ENCODE measurements at regions not wholly inside any gene's neighbourhood (a gene's known extent, or its start where the extent isn't known, plus 50 kb on each side); places are given as distances from the start of the nearest gene placed in this dataset.

DNA sequence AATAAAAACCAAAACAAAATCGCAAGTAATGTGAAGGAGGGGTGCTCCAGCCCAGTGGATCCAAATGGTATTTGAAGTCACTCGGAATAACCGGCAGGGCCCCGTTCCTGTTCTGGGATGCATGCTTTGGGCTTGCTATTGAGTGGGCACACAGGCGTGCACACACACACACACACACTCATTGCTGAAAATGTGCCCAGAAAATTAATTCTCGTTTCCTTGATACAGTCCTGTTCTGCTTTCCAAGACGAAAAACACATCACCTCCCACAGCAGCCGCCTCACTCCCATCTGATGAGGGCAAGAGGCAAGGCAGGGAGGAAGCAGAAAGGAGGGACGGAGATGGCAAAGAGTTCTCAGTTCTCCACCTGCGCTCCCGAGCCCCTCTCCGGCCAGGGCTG lies 62.2 kb upstream of the SDK2 start:
- 0 out of 2 replicates have a peak, but pooled peaks cover 5% of the 10 kb centered on the region for H3K4me1 ChIP-seq (ENCODE audit: insufficient read depth, low read length)
- H3K9me2 ChIP-seq (replicated peaks; ENCODE audit: low read length) = no peaks in the 10 kb centered on the region
- H3F3A ChIP-seq (ENCODE audit: low read length, unreplicated experiment) = no peaks in the 10 kb centered on the region
- BruUV-seq (replicated peaks) = no TSS peak
- H3K9me3 ChIP-seq (ENCODE audit: low read length) = no peaks in the 10 kb centered on the region
- no peak overlapping the region for H3K4me3 ChIP-seq (ENCODE audit: low read length)
- DNase-seq (no peak), ATAC-seq (no peak; the same call in 1 of the 2 replicates)
- intact Hi-C loops (cut with micrococcal nuclease) = no loop called here
- POLR2A ChIA-PET (ENCODE audit: unreplicated experiment) = no interaction called here
- H3K36me3 ChIP-seq (ENCODE audit: low read depth, low read length) = no peaks in the 10 kb centered on the region
- no peak overlapping the region for H2AFZ ChIP-seq (ENCODE audit: low read length)
- H3K79me2 ChIP-seq (ENCODE audit: low read length) = no peaks in the 10 kb centered on the region
- no peak overlapping the region for H3K9ac ChIP-seq (ENCODE audit: low read length)
- H3K4me2 ChIP-seq (ENCODE audit: low read length) = no peak overlapping the region
- no peak for TF ChIP-seq EZH2phosphoT487 (IDR thresholded peaks at IDR 0.05; ENCODE audit: borderline replicate concordance, low read length)
- TF ChIP-seq, protein P1, sequence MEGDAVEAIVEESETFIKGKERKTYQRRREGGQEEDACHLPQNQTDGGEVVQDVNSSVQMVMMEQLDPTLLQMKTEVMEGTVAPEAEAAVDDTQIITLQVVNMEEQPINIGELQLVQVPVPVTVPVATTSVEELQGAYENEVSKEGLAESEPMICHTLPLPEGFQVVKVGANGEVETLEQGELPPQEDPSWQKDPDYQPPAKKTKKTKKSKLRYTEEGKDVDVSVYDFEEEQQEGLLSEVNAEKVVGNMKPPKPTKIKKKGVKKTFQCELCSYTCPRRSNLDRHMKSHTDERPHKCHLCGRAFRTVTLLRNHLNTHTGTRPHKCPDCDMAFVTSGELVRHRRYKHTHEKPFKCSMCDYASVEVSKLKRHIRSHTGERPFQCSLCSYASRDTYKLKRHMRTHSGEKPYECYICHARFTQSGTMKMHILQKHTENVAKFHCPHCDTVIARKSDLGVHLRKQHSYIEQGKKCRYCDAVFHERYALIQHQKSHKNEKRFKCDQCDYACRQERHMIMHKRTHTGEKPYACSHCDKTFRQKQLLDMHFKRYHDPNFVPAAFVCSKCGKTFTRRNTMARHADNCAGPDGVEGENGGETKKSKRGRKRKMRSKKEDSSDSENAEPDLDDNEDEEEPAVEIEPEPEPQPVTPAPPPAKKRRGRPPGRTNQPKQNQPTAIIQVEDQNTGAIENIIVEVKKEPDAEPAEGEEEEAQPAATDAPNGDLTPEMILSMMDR (conservative IDR thresholded peaks at IDR 0.05; ENCODE audit: low read depth, low read length) = no peak
- no peak for TF ChIP-seq EZH2 (IDR thresholded peaks at IDR 0.05; ENCODE audit: low read length, unreplicated experiment)
- CTCF ChIA-PET = no interaction called here
- H3K27me3 ChIP-seq (ENCODE audit: low read length) = peaks cover 48% of the 10 kb centered on the region
- H4K20me1 ChIP-seq (ENCODE audit: low read length) = no peaks in the 10 kb centered on the region
- H3K27ac ChIP-seq (ENCODE audit: low read length) = no peak overlapping the region

DNA sequence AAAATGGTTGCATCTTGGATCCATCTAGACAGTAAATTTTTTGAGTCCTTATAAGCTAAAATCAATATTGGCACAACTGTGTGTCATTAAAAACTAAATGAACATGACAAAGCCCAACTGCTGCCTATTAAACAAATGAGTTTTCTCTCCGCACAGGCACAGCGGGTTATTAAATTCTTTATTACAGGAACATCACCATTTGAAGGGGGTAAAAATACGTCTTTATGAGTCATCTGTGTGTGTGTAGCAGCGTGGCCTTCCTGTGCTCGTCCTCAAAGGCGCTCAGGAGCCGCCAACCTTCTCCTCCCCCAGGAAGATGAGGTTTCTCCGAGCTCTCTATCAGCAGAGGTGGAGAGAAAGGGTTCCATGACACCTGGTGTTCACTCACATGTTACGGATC lies 62.6 kb upstream of the SDK2 start:
- BruUV-seq (replicated peaks) = no TSS peak
- H3K9me3 ChIP-seq (ENCODE audit: low read length) = no peaks in the 10 kb centered on the region
- H3K27me3 ChIP-seq (ENCODE audit: low read length) = peaks cover 52% of the 10 kb centered on the region
- ChIA-PET CTCF (no interaction called here), POLR2A (ENCODE audit: unreplicated experiment) (no interaction called here)
- H3K36me3 ChIP-seq (ENCODE audit: low read depth, low read length) = no peaks in the 10 kb centered on the region
- no peaks in the 10 kb centered on the region for H3K9me2 ChIP-seq (replicated peaks; ENCODE audit: low read length)
- H3K79me2 ChIP-seq (ENCODE audit: low read length) = no peaks in the 10 kb centered on the region
- H3K4me2 ChIP-seq (ENCODE audit: low read length) = no peak overlapping the region
- DNase-seq (peak; percentile 24), ATAC-seq (peak; percentile 60)
- H3F3A ChIP-seq (ENCODE audit: low read length, unreplicated experiment) = no peaks in the 10 kb centered on the region
- H3K9ac ChIP-seq (ENCODE audit: low read length) = no peak overlapping the region
- no peak overlapping the region for H2AFZ ChIP-seq (ENCODE audit: low read length)
- no peaks in the 10 kb centered on the region for H4K20me1 ChIP-seq (ENCODE audit: low read length)
- 0 out of 2 replicates have a peak, but pooled peaks cover 5% of the 10 kb centered on the region for H3K4me1 ChIP-seq (ENCODE audit: insufficient read depth, low read length)
- TF ChIP-seq, protein P1 (conservative IDR thresholded peaks at IDR 0.05; ENCODE audit: low read depth, low read length) = no peak
- no peak for TF ChIP-seq EZH2 (IDR thresholded peaks at IDR 0.05; ENCODE audit: low read length, unreplicated experiment)
- TF ChIP-seq EZH2phosphoT487 (IDR thresholded peaks at IDR 0.05; ENCODE audit: borderline replicate concordance, low read length) = no peak
- no peak overlapping the region for H3K27ac ChIP-seq (ENCODE audit: low read length)
- intact Hi-C loops (cut with micrococcal nuclease) = no loop called here
- no peak overlapping the region for H3K4me3 ChIP-seq (ENCODE audit: low read length)

GRCh38 chr17:73707358-73707757 lies 63.1 kb upstream of the SDK2 start:
- no peak overlapping the region for H3K4me2 ChIP-seq (ENCODE audit: low read length)
- ChIA-PET POLR2A (ENCODE audit: unreplicated experiment) (no interaction called here), CTCF (no interaction called here)
- H3K27me3 ChIP-seq (ENCODE audit: low read length) = peaks cover 57% of the 10 kb centered on the region
- H3K9me2 ChIP-seq (replicated peaks; ENCODE audit: low read length) = no peaks in the 10 kb centered on the region
- H3K4me1 ChIP-seq (ENCODE audit: insufficient read depth, low read length) = 0 out of 2 replicates have a peak, but pooled peaks cover 5% of the 10 kb centered on the region
- no peak overlapping the region for H2AFZ ChIP-seq (ENCODE audit: low read length)
- H3K4me3 ChIP-seq (ENCODE audit: low read length) = no peak overlapping the region
- intact Hi-C loops (cut with micrococcal nuclease) = no loop called here
- no TSS peak for BruUV-seq (replicated peaks)
- no peak overlapping the region for H3K27ac ChIP-seq (ENCODE audit: low read length)
- no peaks in the 10 kb centered on the region for H4K20me1 ChIP-seq (ENCODE audit: low read length)
- H3K36me3 ChIP-seq (ENCODE audit: low read depth, low read length) = no peaks in the 10 kb centered on the region
- H3K79me2 ChIP-seq (ENCODE audit: low read length) = no peaks in the 10 kb centered on the region
- ATAC-seq = no peak
- H3K9me3 ChIP-seq (ENCODE audit: low read length) = no peaks in the 10 kb centered on the region
- H3F3A ChIP-seq (ENCODE audit: low read length, unreplicated experiment) = no peaks in the 10 kb centered on the region
- no peak for DNase-seq
- no peak overlapping the region for H3K9ac ChIP-seq (ENCODE audit: low read length)
- TF ChIP-seq, protein P1 (conservative IDR thresholded peaks at IDR 0.05; ENCODE audit: low read depth, low read length) = no peak
- TF ChIP-seq EZH2phosphoT487 (IDR thresholded peaks at IDR 0.05; ENCODE audit: borderline replicate concordance, low read length) (no peak), EZH2 (IDR thresholded peaks at IDR 0.05; ENCODE audit: low read length, unreplicated experiment) (no peak)

Measured in PC-3 (cell line).